GM12873 (cell line): ENCODE measurements at regions not wholly inside any gene's neighbourhood (a gene's known extent, or its start where the extent isn't known, plus 50 kb on each side); places are given as distances from the start of the nearest gene placed in this dataset.

Experiments used
- CTCF ChIP-seq: IDR thresholded peaks from 2 replicates; pipeline ENCODE4 v1.5.1; 2012; ENCODE audit warnings: low read depth, mild to moderate bottlenecking, moderate library complexity, low read length, control low read depth; ENCODE audit not compliant: insufficient read depth; ENCODE audit errors: missing control alignments

GRCh38 chrX:69277369-69277990, 112.2 kb upstream of the PJA1 start:
- no peak for TF ChIP-seq CTCF

- TF ChIP-seq CTCF, result no peak
These were observed 103.4 kb upstream of the PJA1 start for GRCh38 chrX:69268611-69269010.

- no peak for TF ChIP-seq CTCF
These were observed 98.9 kb upstream of the PJA1 start for GRCh38 chrX:69264158-69264581.

- TF ChIP-seq CTCF, result no peak
These were observed 98.1 kb upstream of the PJA1 start for GRCh38 chrX:69263251-69263820.

- no peak for TF ChIP-seq CTCF
These were observed 97.0 kb upstream of the PJA1 start for GRCh38 chrX:69262036-69262936.

GRCh38 chrX:69260169-69260568, 94.9 kb upstream of the PJA1 start:
- TF ChIP-seq CTCF, result no peak

- TF ChIP-seq CTCF, result no peak
These were observed 93.6 kb upstream of the PJA1 start for GRCh38 chrX:69258893-69259292.
